Endothelial cell of umbilical vein (primary cell): ENCODE measurements at regions not wholly inside any gene's neighbourhood (a gene's known extent, or its start where the extent isn't known, plus 50 kb on each side); places are given as distances from the start of the nearest gene placed in this dataset.

ENCODE experiments used
- BruUV-seq: library from RNA; stranded (reverse); fragments of 400-500 nt; replicated peaks from 2 replicates; lab custom pipeline; 2021; lab: Mats Ljungman, UMichigan
- CTCF ChIA-PET: fragments of 300-600, 350-600 bp; sonication (Branson Sonifier 250); formaldehyde crosslinking; loops from one replicate; lab custom pipeline; 2021; ENCODE audit warnings: antibody characterized with exemption, inconsistent platforms; lab: Charles Lee
- POLR2A ChIA-PET: fragments of 300-600, 350-600 bp; sonication (Branson Sonifier 250); formaldehyde crosslinking; loops from one replicate; lab custom pipeline; 2021; ENCODE audit warnings: antibody characterized with exemption, inconsistent platforms; lab: Charles Lee
- DNase-seq: peaks from one replicate; pipeline ENCODE4 v3.0.0-alpha.2; 2011; ENCODE audit warnings: low read depth, low spot score
- FAIRE-seq: peaks from 2 replicates; lab custom pipeline; 2011; peaks lifted over from hg19 to GRCh38; lab: Jason Lieb, UNC
- H2AFZ ChIP-seq: 2 replicates; pipeline ENCODE4 v1.6.0; 2012; ENCODE audit warnings: low read depth, low read length, control low read depth, inconsistent platforms
- H3K27ac ChIP-seq: 2 replicates; pipeline ENCODE4 v1.5.1; 2011; ENCODE audit warnings: low read depth, mild to moderate bottlenecking, control low read depth, low read length, moderate library complexity; ENCODE audit not compliant: insufficient read depth
- H3K27me3 ChIP-seq, 2 experiments: 2 replicates each; pipeline versions ENCODE4 v1.6.0 to v1.6.1; 2011; ENCODE audit warnings: low read length in 2 of 2, mixed read lengths in 1 of 2; ENCODE audit not compliant: control insufficient read depth in 2 of 2, insufficient read depth in 2 of 2
- H3K36me3 ChIP-seq, 2 experiments: 2 replicates in 1 of 2; 3 replicates in 1 of 2; pipeline ENCODE4 v1.5.1; 2011; ENCODE audit warnings: low read length in 2 of 2, mild to moderate bottlenecking in 1 of 2, moderate library complexity in 1 of 2; ENCODE audit not compliant: control insufficient read depth in 2 of 2, insufficient read depth in 2 of 2; ENCODE audit errors: extremely low read depth in 1 of 2
- H3K4me1 ChIP-seq: 3 replicates; pipeline ENCODE4 v1.5.1; 2011; ENCODE audit warnings: mild to moderate bottlenecking, low read length; ENCODE audit not compliant: control insufficient read depth, insufficient read depth; ENCODE audit errors: extremely low read depth
- H3K4me2 ChIP-seq: 2 replicates; pipeline ENCODE4 v1.6.1; 2011; ENCODE audit warnings: low read length, control low read depth, mixed read lengths; ENCODE audit not compliant: insufficient read depth
- H3K4me3 ChIP-seq, 3 experiments: fragments of 200-600 bp in 1 of 3; sonication (generic), shearing (Covaris generic) in 1 of 3; replicated peaks in 1 of 3; 2 replicates each; pipeline ENCODE4 v1.5.1; 2011 to 2016; ENCODE audit warnings: control low read depth in 3 of 3, low read length in 3 of 3, mild to moderate bottlenecking in 2 of 3, inconsistent platforms in 1 of 3, low read depth in 1 of 3, moderate library complexity in 1 of 3; ENCODE audit not compliant: insufficient read depth in 1 of 3
- H3K79me2 ChIP-seq: 2 replicates; pipeline ENCODE4 v1.6.0; 2012; ENCODE audit warnings: low read length, inconsistent platforms; ENCODE audit not compliant: control insufficient read depth, insufficient read depth
- H3K9ac ChIP-seq: replicated peaks from 2 replicates; pipeline ENCODE3; 2011; ENCODE audit warnings: low read length, control low read depth; ENCODE audit not compliant: insufficient read depth; ENCODE audit errors: extremely low read depth
- H3K9me1 ChIP-seq: replicated peaks from 3 replicates; pipeline ENCODE4 v1.6.0; 2011; ENCODE audit warnings: mild to moderate bottlenecking, low read length; ENCODE audit not compliant: control insufficient read depth, insufficient read depth; ENCODE audit errors: extremely low read depth
- H3K9me3 ChIP-seq: replicated peaks from 2 replicates; pipeline ENCODE4 v1.5.1; 2012; ENCODE audit warnings: low read length, inconsistent platforms; ENCODE audit not compliant: control insufficient read depth, insufficient read depth
- H4K20me1 ChIP-seq: replicated peaks from 2 replicates; pipeline ENCODE3; 2011; ENCODE audit warnings: mild to moderate bottlenecking, low read length; ENCODE audit not compliant: control insufficient read depth, insufficient read depth; ENCODE audit errors: extremely low read depth
- GATA2 ChIP-seq: IDR thresholded peaks from 2 replicates; pipeline ENCODE4 v1.7.0; 2011; ENCODE audit warnings: low read depth, mild to moderate bottlenecking, moderate library complexity, mixed read lengths, low read length; ENCODE audit not compliant: insufficient read length, insufficient read depth
- JUN ChIP-seq: IDR thresholded peaks from 2 replicates; pipeline ENCODE4 v1.6.1; 2011; ENCODE audit warnings: borderline replicate concordance, low read depth; ENCODE audit not compliant: insufficient read length, insufficient read depth
- POLR2AphosphoS5 ChIP-seq: IDR thresholded peaks from 2 replicates; pipeline ENCODE4 v1.6.1; 2012; ENCODE audit warnings: low read depth, mild to moderate bottlenecking, control low read depth, low read length, moderate library complexity; ENCODE audit not compliant: insufficient read depth
- dilution Hi-C: fragments of 300-500 bp; cut with MboI; formaldehyde crosslinking; loops from one replicate; pipeline ENCODE4 v1.15.0; 2019; ENCODE audit warnings: low sequenced_read_pairs; ENCODE audit not compliant: extremely low pct_ligation_motif_present
- intact Hi-C: fragments of 100-400 bp; cut with micrococcal nuclease; formaldehyde crosslinking; loops from one replicate; pipeline ENCODE4 v1.10.0; 2022
- TF ChIP-seq, protein P1 (sequence below), 2 donors: IDR thresholded peaks; 1 replicate in 1 of 2; 2 replicates in 1 of 2; pipeline ENCODE4 v1.5.1; 2011; ENCODE audit warnings: low read length in 2 of 2, mild to moderate bottlenecking in 2 of 2, moderate library complexity in 2 of 2, control low read depth in 1 of 2, inconsistent platforms in 1 of 2, low read depth in 1 of 2; ENCODE audit not compliant: insufficient read depth in 1 of 2; ENCODE audit errors: extremely low read depth in 1 of 2

DNA sequence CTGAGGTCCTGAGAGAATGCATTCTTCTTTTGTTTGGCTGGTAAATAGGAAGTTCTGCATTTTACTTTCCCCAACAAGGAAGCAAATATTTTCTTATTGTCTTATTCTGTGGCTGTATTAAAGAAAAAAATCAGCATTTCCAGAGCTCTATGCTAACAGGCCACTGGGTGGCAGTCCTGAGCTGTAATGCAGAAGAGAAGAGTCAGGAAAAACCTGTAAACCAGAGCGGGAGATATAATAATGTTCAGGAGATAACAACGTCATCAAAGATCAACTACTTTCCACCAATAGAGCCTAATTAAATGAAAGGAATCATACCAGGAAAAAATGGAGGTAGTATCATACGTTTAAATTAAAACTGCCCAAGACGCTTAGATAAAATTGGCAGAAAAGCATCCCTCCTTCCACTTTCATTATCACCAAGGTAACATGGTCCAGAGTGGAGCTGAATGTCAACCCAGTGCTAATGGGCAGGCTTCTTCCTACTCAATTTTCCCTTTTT, 55.6 kb upstream of the CARMIL1 start:
- dilution Hi-C loops (no loop called here), intact Hi-C loops (loop anchor here (1.0 to 2.0 kb wide), 9 partner anchors 31 to 667 kb away; no protein-coding TSS in a partner anchor)
- no peak overlapping the region for H3K27ac ChIP-seq
- DNase-seq (peak; percentile 81), FAIRE-seq (peak; percentile 90)
- ChIA-PET POLR2A (no interaction called here), CTCF (interaction anchor here (0.5 to 2.6 kb wide), 56 partner anchors 8 to 667 kb away, joined by 3 to 94 read pairs (median 4); partner anchors contain the start of gene CARMIL1)
- H3K9ac ChIP-seq: no peak overlapping the region
- H3K79me2 ChIP-seq: no peaks in the 10 kb centered on the region
- H3K4me3 ChIP-seq: peak overlapping the region in 1 of 3 experiments; percentile 20
- no peaks in the 10 kb centered on the region for H3K9me3 ChIP-seq
- H3K9me1 ChIP-seq: no peaks in the 10 kb centered on the region
- no peaks in the 10 kb centered on the region for H4K20me1 ChIP-seq
- peaks cover 6% of the 10 kb centered on the region for H3K4me1 ChIP-seq
- BruUV-seq: no TSS peak
- no peaks in the 10 kb centered on the region for H3K36me3 ChIP-seq
- H3K4me2 ChIP-seq: peak overlapping the region; percentile 38
- TF ChIP-seq GATA2: no peak
- TF ChIP-seq, protein P1, sequence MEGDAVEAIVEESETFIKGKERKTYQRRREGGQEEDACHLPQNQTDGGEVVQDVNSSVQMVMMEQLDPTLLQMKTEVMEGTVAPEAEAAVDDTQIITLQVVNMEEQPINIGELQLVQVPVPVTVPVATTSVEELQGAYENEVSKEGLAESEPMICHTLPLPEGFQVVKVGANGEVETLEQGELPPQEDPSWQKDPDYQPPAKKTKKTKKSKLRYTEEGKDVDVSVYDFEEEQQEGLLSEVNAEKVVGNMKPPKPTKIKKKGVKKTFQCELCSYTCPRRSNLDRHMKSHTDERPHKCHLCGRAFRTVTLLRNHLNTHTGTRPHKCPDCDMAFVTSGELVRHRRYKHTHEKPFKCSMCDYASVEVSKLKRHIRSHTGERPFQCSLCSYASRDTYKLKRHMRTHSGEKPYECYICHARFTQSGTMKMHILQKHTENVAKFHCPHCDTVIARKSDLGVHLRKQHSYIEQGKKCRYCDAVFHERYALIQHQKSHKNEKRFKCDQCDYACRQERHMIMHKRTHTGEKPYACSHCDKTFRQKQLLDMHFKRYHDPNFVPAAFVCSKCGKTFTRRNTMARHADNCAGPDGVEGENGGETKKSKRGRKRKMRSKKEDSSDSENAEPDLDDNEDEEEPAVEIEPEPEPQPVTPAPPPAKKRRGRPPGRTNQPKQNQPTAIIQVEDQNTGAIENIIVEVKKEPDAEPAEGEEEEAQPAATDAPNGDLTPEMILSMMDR (IDR thresholded peaks at IDR 0.05; ENCODE audit: extremely low read depth in 1 of 2, insufficient read depth in 1 of 2, low read depth in 1 of 2, low read length in 2 of 2): peak; percentile 68 to 72
- no peaks in the 10 kb centered on the region for H3K27me3 ChIP-seq
- H2AFZ ChIP-seq: peak overlapping the region; percentile 73

DNA sequence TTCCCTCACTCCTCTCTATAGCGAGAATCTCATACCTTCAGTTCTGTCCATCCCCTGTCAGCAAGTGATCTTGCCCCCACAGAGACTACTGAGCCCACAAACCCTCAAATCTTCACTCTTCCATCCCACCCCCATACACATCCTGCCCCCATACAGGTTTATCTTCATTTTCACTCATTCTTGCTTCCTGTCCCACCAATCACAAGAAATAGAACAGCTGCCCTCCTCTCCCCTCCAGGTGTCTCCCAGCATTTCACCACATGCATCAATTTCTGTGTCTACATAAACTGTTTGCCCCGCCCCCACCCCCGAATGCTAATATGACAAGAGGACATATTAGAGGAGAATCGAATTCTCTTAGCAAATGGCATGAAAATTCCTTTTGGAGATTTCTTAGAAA, 54.9 kb upstream of the CARMIL1 start:
- H3K9ac ChIP-seq: no peak overlapping the region
- no TSS peak for BruUV-seq

More for the DNA sequence above, 54.9 kb upstream of the CARMIL1 start:
- intact Hi-C loops: no loop called here
- Histone ChIP-seq H3K9me3 (no peaks in the 10 kb centered on the region), H2AFZ (no peak overlapping the region), H3K27ac (no peak overlapping the region), H3K4me3 (no peak overlapping the region), H3K9me1 (no peaks in the 10 kb centered on the region), H3K36me3 (no peaks in the 10 kb centered on the region), H3K27me3 (no peaks in the 10 kb centered on the region), H3K4me1 (peaks cover 5% of the 10 kb centered on the region), H3K79me2 (no peaks in the 10 kb centered on the region), H3K4me2 (no peak overlapping the region), H4K20me1 (no peaks in the 10 kb centered on the region)
- TF ChIP-seq POLR2AphosphoS5: no peak
- TF ChIP-seq JUN: no peak
- ChIA-PET POLR2A (no interaction called here), CTCF (interaction anchor here (1.0 to 2.6 kb wide), 24 partner anchors 9 to 666 kb away, joined by 3 to 94 read pairs (median 8); partner anchors contain the start of gene CARMIL1)
- FAIRE-seq (no peak), DNase-seq (no peak)
- dilution Hi-C loops: no loop called here
